GM19463 (cell line): ENCODE measurements at regions not wholly inside any gene's neighbourhood (a gene's known extent, or its start where the extent isn't known, plus 50 kb on each side); places are given as distances from the start of the nearest gene placed in this dataset.
"Not testable (repeated sequence)": the region's sequence is repeated elsewhere in the genome, so short reads cannot be mapped to it uniquely, and the experiment has no call there.

Experiments
- ATAC-seq: cut with Tn5 transposase; IDR thresholded peaks from one replicate; pipeline ENCODE4 v1.9.1; 2021; ENCODE audit warnings: mild to moderate bottlenecking, moderate library complexity; ENCODE audit not compliant: unreplicated experiment

- ATAC-seq, result no peak
These were observed 264.9 kb upstream of the C1orf174 start for GRCh38 chr1:4164965-4165364.

GRCh38 chr1:4165686-4166300 lies 265.7 kb upstream of the C1orf174 start:
- no peak for ATAC-seq

GRCh38 chr1:4166713-4167112 lies 266.6 kb upstream of the C1orf174 start:
- no peak for ATAC-seq

GRCh38 chr1:4169991-4170390 lies 269.9 kb upstream of the C1orf174 start:
- ATAC-seq, result no peak

GRCh38 chr1:4170548-4171340 lies 270.7 kb upstream of the C1orf174 start:
- ATAC-seq, result no peak

- no peak for ATAC-seq
These were observed 271.7 kb upstream of the C1orf174 start for GRCh38 chr1:4171480-4172450.

- ATAC-seq, result no peak
These were observed 272.9 kb upstream of the C1orf174 start for GRCh38 chr1:4172644-4173599.

- no peak for ATAC-seq
These were observed 273.7 kb upstream of the C1orf174 start for GRCh38 chr1:4173731-4174130.

GRCh38 chr1:4174291-4175200 lies 274.5 kb upstream of the C1orf174 start:
- ATAC-seq, result no peak

GRCh38 chr1:4175566-4176405 lies 275.7 kb upstream of the C1orf174 start:
- ATAC-seq, result no peak

GRCh38 chr1:4176841-4177240 lies 276.8 kb upstream of the C1orf174 start:
- no peak for ATAC-seq

- ATAC-seq, result no peak
These were observed 277.5 kb upstream of the C1orf174 start for GRCh38 chr1:4177425-4178150.

- no peak for ATAC-seq
These were observed 278.5 kb upstream of the C1orf174 start for GRCh38 chr1:4178501-4179113.

GRCh38 chr1:4179914-4180735 lies 280.1 kb upstream of the C1orf174 start:
- ATAC-seq, result no peak

GRCh38 chr1:4186486-4186885 lies 286.4 kb upstream of the C1orf174 start:
- ATAC-seq, result not testable (repeated sequence)

- no peak for ATAC-seq
These were observed 303.4 kb upstream of the C1orf174 start for GRCh38 chr1:4203501-4203900.
